Panc1 (cell line): ENCODE measurements at regions not wholly inside any gene's neighbourhood (a gene's known extent, or its start where the extent isn't known, plus 50 kb on each side); places are given as distances from the start of the nearest gene placed in this dataset.

Experiments used
- CTCF ChIP-seq: fragments of 450-650 bp; IDR thresholded peaks from 2 replicates; pipeline ENCODE4 v1.5.1; 2017; ENCODE audit warnings: mild to moderate bottlenecking
- POLR2AphosphoS5 ChIP-seq: IDR thresholded peaks from 2 replicates; pipeline ENCODE4 v1.6.1; 2012; ENCODE audit warnings: mild to moderate bottlenecking, low read depth, low read length, moderate library complexity
- TCF7L2 ChIP-seq: IDR thresholded peaks from 2 replicates; pipeline ENCODE4 v1.6.1; 2011; ENCODE audit warnings: mild to moderate bottlenecking, low read depth, low read length, inconsistent platforms

- TF ChIP-seq CTCF (no peak), TCF7L2 (no peak), POLR2AphosphoS5 (no peak)
These were observed 120.2 kb downstream of the CYP26A1 start for GRCh38 chr10:93193906-93194305.
